ENCODE measurements at regions not wholly inside any gene's neighbourhood (a gene's known extent, or its start where the extent isn't known, plus 50 kb on each side); places are given as distances from the start of the nearest gene placed in this dataset.

DNA sequence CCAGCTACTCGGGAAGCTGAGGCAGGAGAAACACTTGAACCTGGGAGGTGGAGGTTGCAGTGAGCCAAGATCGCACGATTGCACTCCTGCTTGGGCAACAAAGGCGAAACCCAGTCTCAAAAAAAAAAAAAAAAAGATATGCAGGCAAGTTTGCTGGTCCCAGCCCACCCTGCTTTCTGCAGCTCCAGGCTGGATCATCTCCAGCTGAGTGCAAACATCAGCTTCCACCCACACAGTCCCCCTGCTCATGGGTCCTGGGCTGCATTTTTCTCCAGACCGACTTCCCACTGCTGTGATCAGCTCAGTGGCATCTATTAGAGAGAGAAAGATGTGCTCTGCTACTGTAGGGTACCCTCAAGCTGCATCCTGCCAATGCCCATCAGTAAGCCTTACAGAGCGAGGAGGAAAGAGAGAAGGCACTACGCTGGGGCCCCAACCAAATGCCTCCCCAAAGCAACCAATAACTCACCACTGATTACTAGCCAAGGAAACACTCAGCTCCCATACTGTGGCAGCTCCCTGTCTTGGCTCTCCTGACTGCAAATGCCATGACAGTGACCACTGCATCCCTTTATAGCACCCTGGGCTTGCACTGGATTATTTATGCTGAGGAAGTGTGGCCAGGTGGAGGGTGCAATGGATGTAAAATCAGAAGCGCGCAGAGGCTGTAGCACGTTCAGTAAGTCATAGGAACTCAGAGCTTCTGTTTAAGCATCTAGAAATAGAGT, 170.9 kb upstream of the ZNF507 start:
- intact Hi-C loops (cut with DNase I; ENCODE audit: low total_unique reads): no loop called here
- 80 to 86% methylated on average over 10 of the region's 10 CpGs for WGBS, 2 donors
- peak in 1 of 2 donors; percentile 52 for DNase-seq (ENCODE audit: low spot score in 2 of 2)
- TF ChIP-seq POLR2A (IDR thresholded peaks at IDR 0.05) (no peak), CTCF (IDR thresholded peaks at IDR 0.05) (no peak)
- no peak overlapping the region for H3K4me3 ChIP-seq (ENCODE audit: low read depth, poor library complexity, severe bottlenecking)

DNA sequence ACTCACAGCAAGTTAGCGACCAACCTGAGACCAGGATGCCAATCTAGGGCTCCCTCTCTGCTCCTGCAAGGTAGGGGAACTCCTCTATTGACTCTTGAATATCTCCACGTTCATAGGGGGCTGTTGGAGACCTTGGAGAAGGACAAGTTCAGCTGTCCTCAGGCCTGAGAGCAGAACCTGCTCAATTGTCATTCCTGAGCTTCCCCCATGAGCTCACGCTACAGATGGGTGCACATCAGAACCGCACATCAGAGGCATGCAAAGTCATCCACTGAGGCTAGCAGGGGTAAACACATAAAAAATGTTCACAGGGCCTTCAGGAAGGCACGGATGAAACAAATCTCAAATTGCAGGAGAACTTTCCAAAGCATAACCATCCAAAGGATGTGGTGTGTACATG, 168.8 kb upstream of the ZNF507 start:
- peak in 1 of 2 donors; percentile 64 for DNase-seq (ENCODE audit: low spot score in 2 of 2)
- WGBS, 2 donors: 72 to 82% methylated on average over 5 of the region's 5 CpGs
- intact Hi-C loops (cut with DNase I; ENCODE audit: low total_unique reads): no loop called here
- no peak for TF ChIP-seq POLR2A (IDR thresholded peaks at IDR 0.05)
- TF ChIP-seq CTCF (IDR thresholded peaks at IDR 0.05): no peak
- H3K4me3 ChIP-seq (ENCODE audit: low read depth, poor library complexity, severe bottlenecking): no peak overlapping the region

DNA sequence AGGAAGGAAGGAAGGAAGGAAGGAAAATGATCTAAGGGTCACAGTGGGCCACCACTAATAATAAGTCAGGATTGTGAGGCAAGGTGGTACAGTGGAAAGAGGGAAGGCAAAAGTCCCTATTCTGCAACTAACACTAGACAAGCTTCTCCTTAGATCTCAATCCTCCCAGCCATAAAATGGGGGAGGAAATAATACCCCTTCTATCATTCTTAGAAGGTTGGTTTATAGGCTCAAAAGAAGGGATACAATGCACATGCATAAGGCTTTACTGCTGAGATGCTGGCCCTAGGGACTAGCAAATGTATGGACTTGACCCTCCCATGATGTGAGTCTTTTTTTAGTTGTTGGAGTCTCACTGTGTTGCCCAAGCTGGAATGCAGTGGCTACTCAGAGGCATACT, 167.7 kb upstream of the ZNF507 start:
- no peak overlapping the region for H3K4me3 ChIP-seq (ENCODE audit: low read depth, poor library complexity, severe bottlenecking)
- no peak for DNase-seq (ENCODE audit: low spot score in 2 of 2)
- intact Hi-C loops (cut with DNase I; ENCODE audit: low total_unique reads): no loop called here
- TF ChIP-seq POLR2A (IDR thresholded peaks at IDR 0.05) (no peak), CTCF (IDR thresholded peaks at IDR 0.05) (no peak)

DNA sequence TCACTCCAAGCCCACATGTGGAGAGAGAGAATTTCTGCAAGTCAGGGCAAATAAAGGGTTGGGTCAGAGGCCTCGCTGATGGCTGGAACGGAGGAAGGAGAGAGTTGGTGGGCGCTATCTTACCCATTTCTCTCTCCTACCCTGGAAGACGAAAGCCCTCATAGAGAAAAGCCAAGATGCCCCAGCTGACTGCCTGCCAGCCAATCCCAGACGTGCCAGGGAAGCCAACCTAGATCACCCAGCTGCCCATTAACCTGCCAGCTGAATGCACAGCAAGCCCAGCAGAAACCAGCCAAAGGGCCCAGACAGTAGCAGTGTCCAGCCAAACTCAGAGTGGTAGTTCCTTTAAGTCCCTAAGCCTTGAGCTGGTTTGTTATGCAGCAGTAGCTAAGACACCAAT, 167.0 kb upstream of the ZNF507 start:
- TF ChIP-seq CTCF (IDR thresholded peaks at IDR 0.05) (no peak), POLR2A (IDR thresholded peaks at IDR 0.05) (no peak)
- intact Hi-C loops (cut with DNase I; ENCODE audit: low total_unique reads): no loop called here
- H3K4me3 ChIP-seq (ENCODE audit: low read depth, poor library complexity, severe bottlenecking): no peak overlapping the region
- peak in 1 of 2 donors; percentile 67 for DNase-seq (ENCODE audit: low spot score in 2 of 2)
- 85 to 87% methylated on average over 5 of the region's 5 CpGs for WGBS, 2 donors

DNA sequence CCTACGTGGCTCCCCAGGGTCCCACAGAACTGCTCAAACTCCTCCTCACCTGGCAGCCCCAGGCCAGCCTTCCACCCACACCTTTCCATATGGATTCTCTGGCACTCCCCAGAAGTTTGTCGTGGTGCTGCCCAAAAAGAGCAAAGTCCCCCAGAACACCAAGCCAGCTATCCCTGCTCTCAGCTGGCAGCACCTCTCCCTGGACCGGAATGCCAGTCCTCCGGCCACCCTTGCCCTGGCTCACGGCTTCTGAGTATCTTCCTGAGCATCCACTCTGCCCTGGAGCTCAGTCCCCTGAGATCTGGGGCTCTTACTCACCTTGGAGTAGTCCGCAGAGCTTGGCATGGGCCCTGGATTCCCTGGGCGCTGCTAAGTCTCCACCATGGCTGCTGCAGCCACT, 166.5 kb upstream of the ZNF507 start:
- H3K4me3 ChIP-seq (ENCODE audit: low read depth, poor library complexity, severe bottlenecking): no peak overlapping the region
- DNase-seq (ENCODE audit: low spot score in 2 of 2): peak in 1 of 2 donors; percentile 63
- intact Hi-C loops (cut with DNase I; ENCODE audit: low total_unique reads): no loop called here
- TF ChIP-seq CTCF (IDR thresholded peaks at IDR 0.05): no peak
- TF ChIP-seq POLR2A (IDR thresholded peaks at IDR 0.05): no peak
- WGBS, 2 donors: 74 to 84% methylated on average over 7 of the region's 7 CpGs
